22Rv1 (cell line): ENCODE measurements at regions not wholly inside any gene's neighbourhood (a gene's known extent, or its start where the extent isn't known, plus 50 kb on each side); places are given as distances from the start of the nearest gene placed in this dataset.

Source experiments
- CTCF ChIP-seq: fragments of 450-650 bp; IDR thresholded peaks from 2 replicates; pipeline ENCODE4 v1.5.1; 2017; ENCODE audit warnings: mild to moderate bottlenecking
- ZFX ChIP-seq: fragments of 450-650 bp; IDR thresholded peaks from 2 replicates; pipeline ENCODE4 v1.6.1; 2017; ENCODE audit warnings: antibody characterized with exemption, borderline replicate concordance

- TF ChIP-seq CTCF (no peak), ZFX (no peak)
Observed at GRCh38 chr13:109272595-109273325, 513.6 kb downstream of the IRS2 start.
